IPS DF 6.9 (cell line): ENCODE measurements at regions not wholly inside any gene's neighbourhood (a gene's known extent, or its start where the extent isn't known, plus 50 kb on each side); places are given as distances from the start of the nearest gene placed in this dataset.
A peak's percentile ranks its signal among the peaks of the same experiment; 100 is the strongest.
"Not testable (repeated sequence)": the region's sequence is repeated elsewhere in the genome, so short reads cannot be mapped to it uniquely, and the experiment has no call there.

Experiments used
- DNase-seq: peaks from one replicate; pipeline ENCODE4 v3.0.0-alpha.2; 2013; ENCODE audit warnings: low read depth, low spot score
- H3K27ac ChIP-seq: one replicate; pipeline ENCODE4 v1.5.1; 2013; ENCODE audit warnings: low read length, control low read depth
- H3K27me3 ChIP-seq: 2 replicates; pipeline ENCODE4 v1.6.1; 2013; ENCODE audit warnings: mild to moderate bottlenecking, low read length; ENCODE audit not compliant: control insufficient read depth, insufficient read depth
- H3K36me3 ChIP-seq: 2 replicates; pipeline ENCODE4 v1.6.1; 2013; ENCODE audit warnings: low read length; ENCODE audit not compliant: control insufficient read depth, insufficient read depth
- H3K4me1 ChIP-seq: 2 replicates; pipeline ENCODE4 v1.6.1; 2013; ENCODE audit warnings: low read length; ENCODE audit not compliant: control insufficient read depth, insufficient read depth
- H3K4me3 ChIP-seq: 2 replicates; pipeline ENCODE4 v1.5.1; 2013; ENCODE audit warnings: mild to moderate bottlenecking, low read length
- H3K9me3 ChIP-seq: 2 replicates; pipeline ENCODE4 v1.6.1; 2013; ENCODE audit warnings: low read length, inconsistent platforms; ENCODE audit not compliant: control insufficient read depth, insufficient read depth
- WGBS: extraction: QIAGEN DNeasy Blood & Tissue Kit; methylation state at CpG from one replicate; pipeline ENCODE4 v1.1.7; 2013; ENCODE audit warnings: mixed read lengths, missing lambda C conversion rate; ENCODE audit not compliant: insufficient read length, insufficient coverage; 5-methylcytosine and 5-hydroxymethylcytosine counted together

DNA sequence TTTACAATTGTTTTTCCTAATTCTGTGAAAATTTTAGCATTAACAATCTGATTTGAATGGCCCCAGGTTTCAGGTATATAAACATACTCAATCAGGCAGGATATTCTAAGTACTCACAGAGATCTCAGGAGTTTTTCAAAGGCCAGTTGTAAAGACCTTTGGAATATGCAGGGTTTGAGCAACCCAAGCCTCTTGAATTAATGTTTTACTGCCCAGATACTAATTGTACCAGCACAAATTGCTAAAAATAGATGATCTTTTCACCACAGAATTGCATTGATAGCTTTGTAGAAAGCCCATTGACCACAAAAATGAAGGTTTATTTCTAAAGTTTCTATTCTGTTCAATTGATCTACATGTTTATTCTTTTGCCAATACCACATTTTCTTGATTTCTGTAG, 186.5 kb downstream of the OSTF1 start:
- DNase-seq = no peak
- no peak overlapping the region for H3K4me3 ChIP-seq
- H3K4me1 ChIP-seq = no peaks in the 10 kb centered on the region
- no peaks in the 10 kb centered on the region for H3K36me3 ChIP-seq
- H3K9me3 ChIP-seq = no peaks in the 10 kb centered on the region; the same call in 1 of the 2 replicates
- H3K27ac ChIP-seq = no peak overlapping the region
- H3K27me3 ChIP-seq = no peaks in the 10 kb centered on the region

DNA sequence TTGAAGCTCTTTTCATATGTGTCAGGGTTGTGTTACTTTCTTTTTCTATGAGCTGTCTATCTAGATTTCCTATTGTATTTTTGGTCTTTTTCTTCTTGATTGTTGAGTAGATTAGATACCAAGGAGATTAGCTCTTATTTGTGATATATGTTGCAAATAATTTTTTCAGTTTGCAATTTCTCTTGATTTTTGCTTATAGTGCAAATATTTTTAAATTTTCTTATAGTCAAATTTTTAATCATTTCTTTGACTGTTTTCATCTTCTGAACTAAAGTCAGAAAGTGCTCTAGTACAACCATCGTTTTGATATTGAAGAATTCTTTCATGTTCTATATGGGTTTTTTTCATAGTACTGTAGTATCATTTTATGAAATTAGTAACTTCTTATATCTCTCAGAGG, 193.7 kb downstream of the OSTF1 start:
- no peaks in the 10 kb centered on the region for H3K27me3 ChIP-seq
- no peaks in the 10 kb centered on the region for H3K4me1 ChIP-seq
- H3K27ac ChIP-seq = no peak overlapping the region
- DNase-seq = no peak
- no peak overlapping the region for H3K4me3 ChIP-seq
- no CpG with 5 or more reads among the region's 1 CpG for WGBS
- no peaks in the 10 kb centered on the region for H3K9me3 ChIP-seq
- no peaks in the 10 kb centered on the region for H3K36me3 ChIP-seq

DNA sequence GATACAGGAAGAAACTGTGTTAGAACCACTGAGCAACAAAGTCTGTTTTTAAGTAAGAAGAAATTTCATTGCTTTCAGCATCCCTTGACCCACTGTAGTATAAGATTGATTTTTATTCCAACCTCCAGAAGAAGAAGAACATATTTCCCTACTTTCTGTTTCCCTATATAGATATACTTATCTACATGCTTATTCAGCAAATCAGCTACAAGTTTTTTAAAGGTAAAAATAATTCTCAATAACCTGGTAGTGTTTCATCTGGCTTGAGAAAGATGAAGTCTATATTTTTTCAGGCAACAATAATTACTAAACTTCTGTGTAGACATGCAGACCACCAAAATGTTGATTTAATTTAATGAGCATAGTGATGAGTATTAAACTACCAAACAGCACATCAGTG, 201.0 kb downstream of the OSTF1 start:
- no peaks in the 10 kb centered on the region for H3K36me3 ChIP-seq
- H3K27me3 ChIP-seq = no peaks in the 10 kb centered on the region
- no peak for DNase-seq
- no peaks in the 10 kb centered on the region for H3K9me3 ChIP-seq
- no peaks in the 10 kb centered on the region for H3K4me1 ChIP-seq
- no peak overlapping the region for H3K27ac ChIP-seq
- H3K4me3 ChIP-seq = no peak overlapping the region

DNA sequence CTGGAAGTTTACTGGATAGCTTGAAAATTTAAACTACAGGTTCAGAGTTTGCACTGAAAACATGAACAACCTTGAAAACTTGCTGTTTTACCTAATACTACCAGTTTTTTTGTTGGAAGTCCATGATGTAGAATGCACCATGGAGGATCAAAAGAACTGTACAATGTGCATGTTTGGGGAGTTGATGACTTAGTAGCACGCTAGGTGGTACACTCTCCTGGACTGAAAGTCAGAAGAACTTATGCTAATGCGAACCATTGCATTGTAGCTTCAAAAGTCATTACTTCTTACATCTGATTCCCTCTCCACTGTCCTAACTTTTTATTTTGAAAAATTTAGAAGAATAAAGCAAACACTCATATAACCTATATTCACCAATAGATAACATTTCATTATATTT, 211.0 kb downstream of the OSTF1 start:
- H3K27ac ChIP-seq = no peak overlapping the region
- no peaks in the 10 kb centered on the region for H3K36me3 ChIP-seq
- no peaks in the 10 kb centered on the region for H3K27me3 ChIP-seq
- no peaks in the 10 kb centered on the region for H3K9me3 ChIP-seq
- H3K4me3 ChIP-seq = no peak overlapping the region
- WGBS = no CpG with 5 or more reads among the region's 2 CpGs
- DNase-seq = no peak
- no peaks in the 10 kb centered on the region for H3K4me1 ChIP-seq

DNA sequence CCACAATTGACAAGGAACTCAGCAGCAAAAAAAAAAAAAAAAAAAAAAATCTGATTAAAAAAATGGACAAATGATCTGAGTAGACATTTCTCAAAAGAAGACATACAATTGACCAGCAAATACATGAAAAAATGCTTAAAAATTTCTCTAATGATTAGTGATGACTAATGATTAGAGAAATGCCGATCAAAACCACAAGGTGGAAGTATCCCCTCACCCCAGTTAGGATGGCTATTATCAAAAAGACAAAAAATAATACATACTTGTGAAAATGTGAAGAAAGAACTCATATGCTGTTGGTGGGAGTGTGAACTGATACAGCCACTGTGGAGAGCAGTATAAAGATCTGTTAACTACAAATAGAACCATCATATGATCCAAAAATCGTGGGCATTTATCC, 245.3 kb downstream of the OSTF1 start:
- Histone ChIP-seq H3K27me3 (no peaks in the 10 kb centered on the region), H3K27ac (no peak overlapping the region), H3K4me1 (no peaks in the 10 kb centered on the region), H3K4me3 (no peak overlapping the region), H3K36me3 (no peaks in the 10 kb centered on the region), H3K9me3 (no peaks in the 10 kb centered on the region)
- no peak for DNase-seq
- no CpG with 5 or more reads among the region's 2 CpGs for WGBS

DNA sequence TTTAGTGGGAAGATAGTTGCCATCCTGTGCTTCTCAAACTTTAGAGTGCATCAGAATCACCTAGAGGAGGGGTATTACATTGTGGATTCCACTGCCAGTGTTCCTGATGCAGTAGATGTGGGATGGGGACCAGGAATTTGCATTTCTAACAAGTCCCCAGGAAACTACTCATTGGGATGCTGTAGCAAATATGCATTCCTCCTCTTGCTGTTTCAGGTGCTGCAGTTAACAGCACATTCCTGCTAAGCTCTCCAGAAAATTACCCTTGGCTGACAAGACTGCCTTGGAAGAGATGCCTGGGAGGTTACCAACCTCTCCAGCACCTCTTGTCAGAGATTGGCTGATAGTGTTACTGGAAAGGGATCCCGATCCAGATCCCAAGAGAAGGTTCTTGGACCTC, 270.5 kb downstream of the OSTF1 start:
- Histone ChIP-seq H3K36me3 (no peaks in the 10 kb centered on the region), H3K4me1 (peaks cover 5% of the 10 kb centered on the region), H3K27me3 (no peaks in the 10 kb centered on the region), H3K4me3 (no peak overlapping the region), H3K27ac (peak overlapping the region; percentile 16), H3K9me3 (peaks cover 1% of the 10 kb centered on the region; the same call in 1 of the 2 replicates)
- peak; percentile 37 for DNase-seq
- WGBS = no CpG with 5 or more reads among the region's 1 CpG

DNA sequence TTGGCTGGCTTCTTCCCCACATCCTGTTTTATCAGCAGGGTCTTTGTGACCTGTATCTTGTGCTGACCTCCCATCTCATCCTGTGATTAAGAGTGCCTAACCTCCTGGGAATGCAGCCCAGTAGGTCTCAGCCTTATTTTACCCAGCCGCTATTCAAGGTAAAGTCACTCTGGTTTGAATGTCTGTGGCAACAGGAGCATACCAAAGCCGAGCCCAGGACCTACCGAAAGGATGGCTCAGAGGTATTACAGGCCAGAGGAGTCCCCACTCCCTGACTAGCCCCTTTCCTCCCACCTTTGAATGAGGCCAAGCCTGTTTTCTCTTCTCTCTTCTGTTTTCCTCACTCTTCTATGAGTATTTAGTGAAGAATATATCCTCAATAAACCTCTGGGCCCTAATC, 271.3 kb downstream of the OSTF1 start:
- Histone ChIP-seq H3K4me3 (no peak overlapping the region), H3K27me3 (no peaks in the 10 kb centered on the region), H3K27ac (no peak overlapping the region), H3K36me3 (no peaks in the 10 kb centered on the region), H3K9me3 (peaks cover 1% of the 10 kb centered on the region; the same call in 1 of the 2 replicates), H3K4me1 (peaks cover 5% of the 10 kb centered on the region)
- WGBS = no CpG with 5 or more reads among the region's 3 CpGs
- no peak for DNase-seq

DNA sequence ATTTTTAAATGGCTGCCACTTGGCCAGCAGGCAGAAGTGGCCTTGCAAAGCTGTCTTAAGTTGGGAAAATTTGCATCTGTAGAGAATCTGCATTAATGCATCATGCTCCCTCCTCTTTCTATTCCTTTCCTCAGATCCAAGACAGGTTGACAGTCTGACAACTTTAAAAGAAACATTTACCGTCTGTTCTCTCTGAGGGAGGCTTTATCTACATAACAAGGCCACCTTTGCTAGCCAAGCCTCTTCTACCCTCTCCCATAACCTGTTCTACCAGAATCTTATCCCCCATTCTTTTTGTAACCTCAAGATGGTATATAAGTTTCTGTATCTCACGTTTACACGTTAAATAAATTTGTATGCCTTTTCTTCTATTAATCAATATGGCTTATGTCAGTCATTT, 271.9 kb downstream of the OSTF1 start:
- Histone ChIP-seq H3K9me3 (peaks cover 1% of the 10 kb centered on the region; the same call in 1 of the 2 replicates), H3K27ac (no peak overlapping the region), H3K36me3 (no peaks in the 10 kb centered on the region), H3K27me3 (no peaks in the 10 kb centered on the region), H3K4me3 (no peak overlapping the region), H3K4me1 (peaks cover 5% of the 10 kb centered on the region)
- WGBS = no CpG with 5 or more reads among the region's 3 CpGs
- DNase-seq = no peak

DNA sequence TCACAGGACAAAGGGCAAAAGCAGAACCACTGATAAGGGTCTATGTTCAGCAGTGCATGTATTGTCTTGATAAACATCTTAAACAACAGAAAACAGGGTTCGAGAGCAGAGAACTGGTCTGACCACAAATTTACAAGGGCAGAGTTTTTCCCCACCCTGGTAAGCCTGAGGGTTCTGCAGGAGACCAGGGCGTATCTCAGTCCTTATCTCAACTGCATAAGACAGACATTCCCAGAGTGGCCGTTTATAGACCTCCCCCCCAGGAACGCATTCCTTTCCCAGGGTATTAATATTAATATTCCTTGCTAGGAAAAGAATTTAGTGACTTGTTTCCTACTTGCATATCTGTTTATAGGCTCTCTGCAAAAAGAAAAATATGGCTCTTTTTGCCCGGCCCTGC, 274.1 kb downstream of the OSTF1 start:
- not testable (repeated sequence) for DNase-seq
- WGBS = no CpG with 5 or more reads among the region's 5 CpGs

DNA sequence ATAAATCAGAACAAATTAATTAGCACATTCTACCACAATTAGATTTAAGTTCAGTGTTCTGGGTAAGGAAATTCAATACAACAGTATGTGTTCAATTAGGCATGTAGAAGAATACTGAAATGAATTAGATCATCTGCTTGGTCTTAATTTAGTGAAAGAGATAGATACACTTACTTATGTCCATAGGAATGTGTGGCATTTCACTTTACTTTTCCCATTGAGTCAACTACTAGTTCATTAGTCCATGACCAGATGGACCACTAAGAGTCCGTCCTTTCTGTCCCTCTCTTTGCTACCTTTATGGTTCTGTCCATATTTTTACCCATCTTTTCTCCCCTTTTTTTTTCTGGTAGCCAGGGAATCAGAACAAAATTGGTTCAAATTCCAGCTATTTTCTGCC, 276.9 kb downstream of the OSTF1 start:
- no peaks in the 10 kb centered on the region for H3K36me3 ChIP-seq
- no CpG with 5 or more reads among the region's 1 CpG for WGBS
- no peaks in the 10 kb centered on the region for H3K4me1 ChIP-seq
- peaks cover 1% of the 10 kb centered on the region; the same call in 1 of the 2 replicates for H3K9me3 ChIP-seq
- DNase-seq = no peak
- H3K27me3 ChIP-seq = no peaks in the 10 kb centered on the region
- no peak overlapping the region for H3K27ac ChIP-seq
- no peak overlapping the region for H3K4me3 ChIP-seq

More for the DNA sequence above, 274.1 kb downstream of the OSTF1 start:
- not testable (repeated sequence) for H3K27ac ChIP-seq, H3K27me3 ChIP-seq, H3K36me3 ChIP-seq, H3K4me3 ChIP-seq, H3K9me3 ChIP-seq, H3K4me1 ChIP-seq

DNA sequence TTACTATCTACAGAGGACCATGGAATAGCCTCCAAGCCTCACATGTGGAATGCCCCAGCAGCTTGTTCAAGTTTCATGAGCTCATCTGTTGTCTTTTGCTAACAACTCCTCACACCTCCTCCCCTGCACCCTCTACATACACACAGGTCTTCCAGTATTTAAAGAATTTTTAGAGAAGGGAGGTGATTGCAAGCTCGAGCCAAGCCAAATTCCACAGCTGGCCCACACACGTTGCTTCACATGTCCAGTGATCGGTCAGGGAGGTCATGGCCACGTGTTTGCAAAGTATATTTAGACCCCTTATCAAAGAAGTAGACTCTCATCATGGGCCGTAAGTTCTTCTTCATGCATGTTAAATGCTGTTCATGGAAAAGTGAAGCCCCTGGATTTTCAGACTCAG, 281.7 kb downstream of the OSTF1 start:
- no peaks in the 10 kb centered on the region for H3K9me3 ChIP-seq
- no peak overlapping the region for H3K4me3 ChIP-seq
- no CpG with 5 or more reads among the region's 5 CpGs for WGBS
- no peaks in the 10 kb centered on the region for H3K27me3 ChIP-seq
- no peak for DNase-seq
- H3K27ac ChIP-seq = no peak overlapping the region
- no peaks in the 10 kb centered on the region for H3K4me1 ChIP-seq
- no peaks in the 10 kb centered on the region for H3K36me3 ChIP-seq
